NT2/D1 (cell line): ENCODE measurements at regions not wholly inside any gene's neighbourhood (a gene's known extent, or its start where the extent isn't known, plus 50 kb on each side); places are given as distances from the start of the nearest gene placed in this dataset.

ENCODE experiments used
- SUZ12 ChIP-seq: IDR thresholded peaks from 2 replicates; pipeline ENCODE4 v1.6.1; 2011; ENCODE audit not compliant: insufficient read length, insufficient read depth; ENCODE audit errors: extremely low read depth
- YY1 ChIP-seq: IDR thresholded peaks from 2 replicates; pipeline ENCODE4 v1.6.1; 2011; ENCODE audit not compliant: insufficient read length, insufficient read depth

GRCh38 chr2:55973673-55974072, 50.1 kb upstream of the EFEMP1 start:
- TF ChIP-seq SUZ12: no peak
- TF ChIP-seq YY1: no peak
